ENCODE measurements at regions not wholly inside any gene's neighbourhood (a gene's known extent, or its start where the extent isn't known, plus 50 kb on each side); places are given as distances from the start of the nearest gene placed in this dataset.

- TF ChIP-seq EZH2 (IDR thresholded peaks at IDR 0.05; ENCODE audit: borderline replicate concordance, low read depth, low read length, severe bottlenecking) (no peak), MAX (IDR thresholded peaks at IDR 0.05; ENCODE audit: insufficient read depth, insufficient read length) (no peak), CTCF (IDR thresholded peaks at IDR 0.05; ENCODE audit: extremely low read depth in 1 of 2, insufficient read depth in 1 of 2, low read depth in 1 of 2, low read length in 2 of 2) (no peak)
These were observed 67.2 kb downstream of the CFAP44 start for GRCh38 chr3:113374078-113374477.

Data from endothelial cell of umbilical vein (primary cell).